ENCODE measurements at regions not wholly inside any gene's neighbourhood (a gene's known extent, or its start where the extent isn't known, plus 50 kb on each side); places are given as distances from the start of the nearest gene placed in this dataset.

DNA sequence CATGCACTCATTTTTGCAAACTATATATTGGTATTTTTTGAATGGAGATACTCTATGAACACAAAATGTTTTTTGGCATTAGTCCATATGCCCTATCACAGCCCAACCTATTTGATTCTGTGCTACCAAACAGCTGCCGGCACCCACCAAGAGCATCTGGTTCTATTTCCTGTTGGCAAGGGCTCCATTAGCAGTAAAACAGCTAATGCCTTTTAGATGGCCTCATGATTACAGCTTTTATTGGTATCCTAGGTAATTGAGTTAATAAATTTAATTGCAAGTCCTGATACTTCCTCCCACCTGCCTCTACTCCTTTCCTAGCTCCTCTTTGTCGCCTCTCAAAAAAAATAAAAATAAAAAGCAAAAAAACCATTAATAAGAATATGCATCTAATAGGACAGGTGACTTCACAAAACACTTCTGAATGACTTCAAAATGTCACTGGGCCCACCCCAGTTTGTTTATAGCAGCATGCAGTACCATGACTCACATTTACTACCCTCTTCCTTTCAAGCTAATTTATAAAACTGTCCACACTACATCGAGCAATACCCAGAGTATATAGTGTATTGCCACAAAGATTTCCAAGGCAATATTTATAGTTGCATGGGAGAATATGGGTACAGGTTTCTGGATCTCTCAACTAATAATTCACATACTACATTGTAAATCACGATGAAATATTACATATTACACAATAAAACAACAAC is 620.4 kb downstream of the SLCO4C1 start:
- H3K36me3 ChIP-seq (ENCODE audit: control insufficient read depth, insufficient read depth, low read length) = no peaks in the 10 kb centered on the region
- H3K4me1 ChIP-seq (ENCODE audit: control insufficient read depth, insufficient read depth, low read length) = no peaks in the 10 kb centered on the region
- DNase-seq (ENCODE audit: low read depth, low spot score) (no peak), ATAC-seq (no peak)
- H3K27me3 ChIP-seq (ENCODE audit: control insufficient read depth, insufficient read depth, low read length) = no peaks in the 10 kb centered on the region
- intact Hi-C loops (cut with micrococcal nuclease; ENCODE audit: unreplicated experiment) (loop anchor here (5.0 kb wide), 1 partner anchor 258 kb away; no protein-coding TSS in a partner anchor), in situ Hi-C loops (cut with HindIII; ENCODE audit: low pct_unique_long_range_greater_than_20kb, low sequenced_read_pairs) (no loop called here)
- ChIA-PET CTCF (interaction anchor here (0.6 kb wide), 1 partner anchor 60 kb away, joined by 3 read pairs; no protein-coding TSS in a partner anchor), POLR2A (no interaction called here)
- no TSS peak for BruUV-seq (replicated peaks)
- TF ChIP-seq, protein P1, sequence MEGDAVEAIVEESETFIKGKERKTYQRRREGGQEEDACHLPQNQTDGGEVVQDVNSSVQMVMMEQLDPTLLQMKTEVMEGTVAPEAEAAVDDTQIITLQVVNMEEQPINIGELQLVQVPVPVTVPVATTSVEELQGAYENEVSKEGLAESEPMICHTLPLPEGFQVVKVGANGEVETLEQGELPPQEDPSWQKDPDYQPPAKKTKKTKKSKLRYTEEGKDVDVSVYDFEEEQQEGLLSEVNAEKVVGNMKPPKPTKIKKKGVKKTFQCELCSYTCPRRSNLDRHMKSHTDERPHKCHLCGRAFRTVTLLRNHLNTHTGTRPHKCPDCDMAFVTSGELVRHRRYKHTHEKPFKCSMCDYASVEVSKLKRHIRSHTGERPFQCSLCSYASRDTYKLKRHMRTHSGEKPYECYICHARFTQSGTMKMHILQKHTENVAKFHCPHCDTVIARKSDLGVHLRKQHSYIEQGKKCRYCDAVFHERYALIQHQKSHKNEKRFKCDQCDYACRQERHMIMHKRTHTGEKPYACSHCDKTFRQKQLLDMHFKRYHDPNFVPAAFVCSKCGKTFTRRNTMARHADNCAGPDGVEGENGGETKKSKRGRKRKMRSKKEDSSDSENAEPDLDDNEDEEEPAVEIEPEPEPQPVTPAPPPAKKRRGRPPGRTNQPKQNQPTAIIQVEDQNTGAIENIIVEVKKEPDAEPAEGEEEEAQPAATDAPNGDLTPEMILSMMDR (IDR thresholded peaks at IDR 0.05) = no peak
- TF ChIP-seq REST (IDR thresholded peaks at IDR 0.05; ENCODE audit: insufficient read depth in 1 of 2, low read depth in 2 of 2, low read length in 1 of 2) (no peak), TCF7L2 (IDR thresholded peaks at IDR 0.05; ENCODE audit: low read depth, low read length) (no peak), SIN3A (IDR thresholded peaks at IDR 0.05; ENCODE audit: borderline replicate concordance, insufficient read depth, low read depth, low read length) (no peak), POLR2AphosphoS5 (IDR thresholded peaks at IDR 0.05; ENCODE audit: low read depth, low read length) (no peak)
- no peak overlapping the region for H3K4me3 ChIP-seq (ENCODE audit: low read depth in 2 of 2, low read length in 2 of 2)
- no peaks in the 10 kb centered on the region for H3K9me3 ChIP-seq (ENCODE audit: control insufficient read depth, insufficient read depth, low read depth, low read length)
- no peak overlapping the region for H3K27ac ChIP-seq (ENCODE audit: low read length)

DNA sequence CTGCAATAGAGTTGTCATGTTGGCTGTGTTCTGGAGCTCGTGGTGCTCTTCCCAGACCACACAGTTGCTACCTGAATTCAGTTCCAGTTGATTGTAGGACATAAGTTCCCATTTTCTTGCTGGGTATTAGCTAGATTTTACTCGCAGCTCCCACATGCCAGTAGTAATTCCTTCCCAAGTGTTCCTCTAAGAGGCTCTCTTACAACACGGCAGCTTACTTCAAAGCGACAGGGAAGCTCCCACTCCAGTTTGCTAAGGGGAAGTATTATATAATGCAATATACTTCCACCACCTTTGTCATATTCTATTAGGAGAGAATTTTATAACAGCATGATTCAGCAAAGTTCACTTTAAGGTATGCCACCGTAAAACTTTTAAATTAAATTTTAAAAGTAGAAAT is 623.0 kb downstream of the SLCO4C1 start:
- no TSS peak for BruUV-seq (replicated peaks)

More for the DNA sequence above, 623.0 kb downstream of the SLCO4C1 start:
- Histone ChIP-seq H3K27me3 (ENCODE audit: control insufficient read depth, insufficient read depth, low read length) (no peaks in the 10 kb centered on the region), H3K9me3 (ENCODE audit: control insufficient read depth, insufficient read depth, low read depth, low read length) (no peaks in the 10 kb centered on the region), H3K4me3 (ENCODE audit: low read depth in 2 of 2, low read length in 2 of 2) (no peak overlapping the region), H3K36me3 (ENCODE audit: control insufficient read depth, insufficient read depth, low read length) (no peaks in the 10 kb centered on the region), H3K4me1 (ENCODE audit: control insufficient read depth, insufficient read depth, low read length) (no peaks in the 10 kb centered on the region), H3K27ac (ENCODE audit: low read length) (no peak overlapping the region)
- ChIA-PET POLR2A (no interaction called here), CTCF (no interaction called here)
- in situ Hi-C loops (cut with HindIII; ENCODE audit: low pct_unique_long_range_greater_than_20kb, low sequenced_read_pairs) (no loop called here), intact Hi-C loops (cut with micrococcal nuclease; ENCODE audit: unreplicated experiment) (no loop called here)
- DNase-seq (ENCODE audit: low read depth, low spot score) (no peak), ATAC-seq (no peak)
- no peak for TF ChIP-seq POLR2AphosphoS5 (IDR thresholded peaks at IDR 0.05; ENCODE audit: low read depth, low read length)
- no peak for TF ChIP-seq SIN3A (IDR thresholded peaks at IDR 0.05; ENCODE audit: borderline replicate concordance, insufficient read depth, low read depth, low read length)
- TF ChIP-seq REST (IDR thresholded peaks at IDR 0.05; ENCODE audit: insufficient read depth in 1 of 2, low read depth in 2 of 2, low read length in 1 of 2) = no peak
- TF ChIP-seq, protein P1 (IDR thresholded peaks at IDR 0.05) = no peak
- TF ChIP-seq TCF7L2 (IDR thresholded peaks at IDR 0.05; ENCODE audit: low read depth, low read length) = no peak
